ENCODE measurements at regions not wholly inside any gene's neighbourhood (a gene's known extent, or its start where the extent isn't known, plus 50 kb on each side); places are given as distances from the start of the nearest gene placed in this dataset.

DNA sequence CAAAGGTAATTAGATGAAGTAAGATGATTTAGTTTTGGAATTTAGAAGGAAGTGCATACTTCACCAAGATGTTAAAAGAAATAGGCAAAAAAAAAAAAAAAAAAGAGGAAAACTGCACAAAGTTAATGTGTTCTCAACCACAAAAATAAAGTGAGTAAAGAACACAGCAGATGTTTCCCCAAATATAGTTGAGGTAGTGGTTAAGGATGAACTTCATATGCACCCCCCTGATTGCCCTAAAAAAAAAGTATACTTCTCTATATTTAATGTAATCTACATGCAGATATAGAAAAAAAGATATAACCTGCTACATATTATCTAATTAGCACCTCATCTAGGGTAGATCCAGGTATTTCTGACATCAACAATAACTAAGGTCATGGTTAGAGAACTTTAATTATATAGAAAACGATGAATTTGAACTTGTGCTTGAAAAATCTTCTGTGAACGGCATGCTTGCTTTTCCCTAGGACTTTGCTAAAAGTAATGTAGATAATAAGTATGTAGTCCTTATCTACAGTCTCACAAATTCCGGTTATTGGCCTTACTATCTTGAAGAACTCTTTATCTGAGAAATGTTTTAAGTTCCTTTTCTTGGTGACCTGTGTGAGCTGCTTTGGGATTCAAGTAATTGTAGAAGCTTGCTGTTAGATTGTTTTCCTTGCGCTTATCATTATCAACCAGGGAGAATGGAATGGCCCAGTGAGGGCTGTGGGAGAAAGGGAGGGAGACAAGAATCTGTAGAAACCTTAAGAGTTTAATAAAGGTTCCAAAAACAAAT lies 70.1 kb upstream of the LRRC7 start:
- no peak overlapping the region for H3K9ac ChIP-seq (ENCODE audit: low read length)
- no peaks in the 10 kb centered on the region for H3K4me1 ChIP-seq (ENCODE audit: insufficient read depth, low read length, severe bottlenecking)
- no peaks in the 10 kb centered on the region for H3K27me3 ChIP-seq (ENCODE audit: insufficient read depth, low read length)
- TF ChIP-seq, protein P1, sequence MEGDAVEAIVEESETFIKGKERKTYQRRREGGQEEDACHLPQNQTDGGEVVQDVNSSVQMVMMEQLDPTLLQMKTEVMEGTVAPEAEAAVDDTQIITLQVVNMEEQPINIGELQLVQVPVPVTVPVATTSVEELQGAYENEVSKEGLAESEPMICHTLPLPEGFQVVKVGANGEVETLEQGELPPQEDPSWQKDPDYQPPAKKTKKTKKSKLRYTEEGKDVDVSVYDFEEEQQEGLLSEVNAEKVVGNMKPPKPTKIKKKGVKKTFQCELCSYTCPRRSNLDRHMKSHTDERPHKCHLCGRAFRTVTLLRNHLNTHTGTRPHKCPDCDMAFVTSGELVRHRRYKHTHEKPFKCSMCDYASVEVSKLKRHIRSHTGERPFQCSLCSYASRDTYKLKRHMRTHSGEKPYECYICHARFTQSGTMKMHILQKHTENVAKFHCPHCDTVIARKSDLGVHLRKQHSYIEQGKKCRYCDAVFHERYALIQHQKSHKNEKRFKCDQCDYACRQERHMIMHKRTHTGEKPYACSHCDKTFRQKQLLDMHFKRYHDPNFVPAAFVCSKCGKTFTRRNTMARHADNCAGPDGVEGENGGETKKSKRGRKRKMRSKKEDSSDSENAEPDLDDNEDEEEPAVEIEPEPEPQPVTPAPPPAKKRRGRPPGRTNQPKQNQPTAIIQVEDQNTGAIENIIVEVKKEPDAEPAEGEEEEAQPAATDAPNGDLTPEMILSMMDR (IDR thresholded peaks at IDR 0.05; ENCODE audit: low read length), result no peak
- H3K9me3 ChIP-seq (ENCODE audit: low read length), result no peaks in the 10 kb centered on the region
- no peaks in the 10 kb centered on the region for H4K20me1 ChIP-seq (ENCODE audit: insufficient read depth, low read length)
- no peak overlapping the region for H3K27ac ChIP-seq (ENCODE audit: low read depth, low read length, poor library complexity, severe bottlenecking)
- H3K4me2 ChIP-seq (ENCODE audit: low read length), result no peak overlapping the region
- H3K4me3 ChIP-seq (ENCODE audit: low read depth, low read length, poor library complexity, severe bottlenecking), result no peak overlapping the region
- H3K36me3 ChIP-seq (ENCODE audit: insufficient read depth, low read length), result no peaks in the 10 kb centered on the region
- no peaks in the 10 kb centered on the region for H3K79me2 ChIP-seq (ENCODE audit: insufficient read depth, low read length)
- H3K9me2 ChIP-seq (ENCODE audit: low read depth, low read length), result no peaks in the 10 kb centered on the region
- H3F3A ChIP-seq (ENCODE audit: insufficient read depth, low read length), result no peaks in the 10 kb centered on the region
- H2AFZ ChIP-seq (ENCODE audit: low read length), result no peak overlapping the region

DNA sequence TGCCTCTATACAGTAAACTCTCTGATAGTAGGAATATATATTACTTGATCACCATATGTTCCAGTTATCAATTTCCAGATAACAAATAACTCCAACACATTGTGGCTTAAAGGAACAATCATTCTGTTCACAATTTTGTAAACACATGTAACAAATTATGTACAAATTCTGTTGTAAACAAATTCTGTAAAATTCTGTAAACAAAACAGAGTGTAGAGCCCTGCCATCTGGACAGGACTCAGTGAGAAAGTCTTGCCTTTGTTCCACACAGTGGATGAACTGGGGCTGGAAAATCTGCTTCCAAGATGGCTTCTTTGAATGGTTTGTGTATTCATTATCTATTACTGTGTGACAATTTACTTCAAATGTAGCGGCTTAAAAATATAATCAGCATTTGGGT lies 69.0 kb upstream of the LRRC7 start:
- TF ChIP-seq, protein P1 (IDR thresholded peaks at IDR 0.05; ENCODE audit: low read length), result no peak
- no peak for TF ChIP-seq EZH2 (IDR thresholded peaks at IDR 0.05; ENCODE audit: borderline replicate concordance, low read length)
- no peak overlapping the region for H2AFZ ChIP-seq (ENCODE audit: low read length)
- H3K27ac ChIP-seq (ENCODE audit: low read depth, low read length, poor library complexity, severe bottlenecking), result no peak overlapping the region

DNA sequence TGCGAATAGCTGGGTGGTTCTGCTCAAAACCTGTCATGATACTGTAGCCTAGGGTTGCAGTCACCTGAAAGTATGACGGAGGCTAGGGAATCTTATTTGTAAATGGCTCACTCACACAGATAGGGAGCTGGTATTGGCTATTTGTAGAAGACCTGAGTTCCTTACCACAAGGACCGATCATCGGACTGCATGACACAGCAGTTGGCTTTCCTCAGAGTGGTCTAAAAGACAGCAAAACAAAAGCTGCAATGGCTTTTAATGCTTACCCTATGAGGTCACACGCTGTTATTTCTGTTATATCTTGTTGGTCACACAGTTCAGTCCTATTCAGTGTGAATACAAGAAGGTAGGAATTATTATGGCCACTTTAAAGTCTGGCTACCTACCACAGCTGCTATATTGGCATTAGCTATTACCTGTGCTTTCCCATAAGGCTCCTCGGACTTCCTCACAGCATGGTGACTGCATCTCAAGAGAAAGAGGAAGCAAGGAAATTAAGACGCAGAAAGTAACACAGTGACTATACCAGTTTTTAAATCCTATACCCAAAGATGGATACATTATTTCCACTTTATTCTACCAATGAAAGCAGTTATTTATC lies 68.4 kb upstream of the LRRC7 start:
- Histone ChIP-seq H3F3A (ENCODE audit: insufficient read depth, low read length) (no peaks in the 10 kb centered on the region), H3K9me2 (ENCODE audit: low read depth, low read length) (no peaks in the 10 kb centered on the region), H3K9ac (ENCODE audit: low read length) (no peak overlapping the region), H3K36me3 (ENCODE audit: insufficient read depth, low read length) (no peaks in the 10 kb centered on the region), H3K4me3 (ENCODE audit: low read depth, low read length, poor library complexity, severe bottlenecking) (no peak overlapping the region), H3K9me3 (ENCODE audit: low read length) (no peaks in the 10 kb centered on the region), H3K4me1 (ENCODE audit: insufficient read depth, low read length, severe bottlenecking) (no peaks in the 10 kb centered on the region), H4K20me1 (ENCODE audit: insufficient read depth, low read length) (no peaks in the 10 kb centered on the region), H3K27ac (ENCODE audit: low read depth, low read length, poor library complexity, severe bottlenecking) (no peak overlapping the region), H3K27me3 (ENCODE audit: insufficient read depth, low read length) (no peaks in the 10 kb centered on the region), H3K4me2 (ENCODE audit: low read length) (no peak overlapping the region), H3K79me2 (ENCODE audit: insufficient read depth, low read length) (no peaks in the 10 kb centered on the region), H2AFZ (ENCODE audit: low read length) (no peak overlapping the region)
- TF ChIP-seq, protein P1 (IDR thresholded peaks at IDR 0.05; ENCODE audit: low read length), result no peak
- TF ChIP-seq EZH2 (IDR thresholded peaks at IDR 0.05; ENCODE audit: borderline replicate concordance, low read length), result no peak

More for the DNA sequence above, 69.0 kb upstream of the LRRC7 start:
- Histone ChIP-seq H4K20me1 (ENCODE audit: insufficient read depth, low read length) (no peaks in the 10 kb centered on the region), H3K9me3 (ENCODE audit: low read length) (no peaks in the 10 kb centered on the region), H3K4me1 (ENCODE audit: insufficient read depth, low read length, severe bottlenecking) (no peaks in the 10 kb centered on the region), H3K9me2 (ENCODE audit: low read depth, low read length) (no peaks in the 10 kb centered on the region), H3K27me3 (ENCODE audit: insufficient read depth, low read length) (no peaks in the 10 kb centered on the region), H3K36me3 (ENCODE audit: insufficient read depth, low read length) (no peaks in the 10 kb centered on the region), H3K79me2 (ENCODE audit: insufficient read depth, low read length) (no peaks in the 10 kb centered on the region), H3F3A (ENCODE audit: insufficient read depth, low read length) (no peaks in the 10 kb centered on the region), H3K9ac (ENCODE audit: low read length) (no peak overlapping the region), H3K4me2 (ENCODE audit: low read length) (no peak overlapping the region), H3K4me3 (ENCODE audit: low read depth, low read length, poor library complexity, severe bottlenecking) (no peak overlapping the region)
